Stimulated activated CD8-positive, alpha-beta memory T cell treated with anti-CD3 and anti-CD28 coated beads, Interleukin-7, amount 100 ng/mL, for 48 hours (primary cell): ENCODE measurements at regions not wholly inside any gene's neighbourhood (a gene's known extent, or its start where the extent isn't known, plus 50 kb on each side); places are given as distances from the start of the nearest gene placed in this dataset.

Experiments used
- DNase-seq, 2 donors: peaks; one replicate each; pipeline ENCODE4 v3.0.0-alpha.2; 2020; ENCODE audit warnings: low read depth in 1 of 2; ENCODE audit errors: extremely low read depth in 1 of 2

DNA sequence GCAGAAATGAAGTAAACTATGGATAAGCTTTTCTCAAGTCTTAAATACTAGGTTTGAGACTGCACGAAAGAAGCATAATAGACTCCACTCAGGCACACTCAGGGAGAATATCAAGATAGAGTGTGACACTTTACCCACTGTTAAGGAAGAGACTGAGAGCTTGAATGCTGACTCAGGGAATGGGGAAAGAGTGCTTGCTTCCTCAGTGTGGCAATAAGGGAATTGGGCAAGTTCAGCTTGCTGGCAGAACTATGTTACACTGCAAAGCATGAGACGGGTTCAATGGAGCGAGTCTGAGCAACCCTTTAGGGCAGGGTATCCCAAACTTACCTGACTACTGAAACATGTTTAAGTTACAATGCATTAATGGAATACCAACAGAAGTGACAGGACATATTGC, 237.7 kb upstream of the MEF2C start:
- DNase-seq = no peak

DNA sequence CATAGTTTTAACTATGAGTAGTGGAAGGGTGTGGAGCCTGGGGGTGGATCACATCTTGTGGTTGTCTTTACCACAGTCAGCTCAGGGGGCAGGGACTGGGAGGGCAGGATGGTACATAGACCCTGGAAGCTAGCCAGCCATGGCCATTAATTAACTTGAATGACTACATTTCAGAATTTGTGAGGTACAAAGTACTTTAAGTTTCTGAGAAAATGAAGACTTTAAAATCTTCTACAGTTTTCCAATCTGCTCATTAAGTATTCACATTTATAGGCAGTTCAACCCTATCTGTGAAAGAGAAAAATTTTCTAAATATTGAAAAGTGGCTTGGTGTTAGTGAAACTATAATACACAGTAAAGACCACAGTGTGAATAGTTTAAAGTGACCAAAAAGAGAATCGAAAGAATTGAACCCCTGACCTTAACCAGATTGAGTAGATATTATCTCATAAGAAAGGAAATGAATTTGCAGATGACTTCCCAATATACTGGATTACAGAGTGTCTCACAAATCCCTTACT, 234.2 kb upstream of the MEF2C start:
- DNase-seq = no peak

DNA sequence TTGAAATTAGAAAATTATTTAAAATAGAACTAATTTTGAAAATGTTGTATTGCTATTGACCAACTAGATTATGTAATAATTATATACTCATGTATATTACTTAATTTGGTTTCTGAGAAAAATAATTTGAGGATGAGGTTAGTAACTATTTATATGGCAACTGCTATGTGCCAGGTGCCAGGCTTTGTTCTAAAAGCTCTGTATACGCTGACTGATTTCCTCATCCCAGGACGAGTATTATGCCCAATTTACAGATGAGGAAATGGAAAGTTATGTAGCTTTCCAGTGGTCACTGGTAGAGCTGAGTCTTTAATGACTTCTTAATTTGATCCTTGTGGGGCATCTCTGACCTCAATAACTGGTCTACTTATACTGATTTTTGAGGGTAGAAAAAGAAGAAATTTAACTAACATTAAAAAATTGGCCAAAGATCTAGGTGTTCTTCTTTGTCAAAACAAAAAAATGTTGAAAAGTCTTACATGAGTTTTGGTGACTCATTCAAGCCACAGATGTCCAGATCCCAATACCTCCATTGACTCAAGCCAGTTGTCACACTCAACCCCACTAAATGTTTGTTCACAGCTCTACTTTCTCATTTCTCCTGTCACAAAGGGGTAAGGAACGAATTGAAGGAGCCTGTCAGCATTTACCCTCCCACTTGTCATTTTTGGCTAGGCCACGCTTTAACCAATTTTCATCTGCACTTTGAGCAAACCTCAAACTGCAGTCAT, 228.1 kb upstream of the MEF2C start:
- DNase-seq = no peak

DNA sequence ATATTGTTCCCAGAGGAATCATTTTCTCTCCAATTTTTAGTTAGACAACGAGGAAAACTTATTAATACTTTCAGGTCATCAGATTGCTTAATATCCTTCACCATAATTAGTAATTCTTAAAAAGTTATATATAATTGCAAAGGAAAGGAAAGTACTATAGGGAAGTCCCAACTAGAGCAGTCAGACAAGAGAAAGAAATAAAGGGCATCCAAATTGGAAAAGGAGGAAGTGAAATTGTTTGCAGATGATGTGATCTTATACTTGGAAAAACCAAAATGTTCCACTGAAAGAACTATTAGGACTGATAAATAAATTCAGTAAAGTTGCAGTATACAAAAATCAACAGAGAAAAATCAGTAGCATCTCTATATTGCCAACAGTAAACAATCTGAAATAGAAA, 223.5 kb upstream of the MEF2C start:
- DNase-seq = no peak

DNA sequence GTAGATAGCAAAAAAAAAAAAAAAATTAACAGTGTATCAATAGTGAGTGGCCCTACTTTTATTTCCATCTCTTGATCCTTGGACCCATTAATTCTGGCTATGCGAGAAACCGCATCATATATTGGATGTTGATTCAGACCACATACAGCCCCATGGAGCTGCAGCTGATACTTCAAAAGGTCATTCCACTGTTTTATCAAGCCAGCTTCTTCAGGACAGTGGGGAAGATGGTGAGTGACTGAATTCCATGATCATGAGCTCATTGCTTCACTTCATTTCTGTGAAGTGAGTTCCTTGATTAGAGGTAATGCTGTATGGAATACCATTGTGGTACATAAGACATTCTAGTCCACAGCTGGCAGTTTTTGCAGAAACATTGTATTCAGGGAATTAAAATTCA, 222.9 kb upstream of the MEF2C start:
- no peak for DNase-seq

DNA sequence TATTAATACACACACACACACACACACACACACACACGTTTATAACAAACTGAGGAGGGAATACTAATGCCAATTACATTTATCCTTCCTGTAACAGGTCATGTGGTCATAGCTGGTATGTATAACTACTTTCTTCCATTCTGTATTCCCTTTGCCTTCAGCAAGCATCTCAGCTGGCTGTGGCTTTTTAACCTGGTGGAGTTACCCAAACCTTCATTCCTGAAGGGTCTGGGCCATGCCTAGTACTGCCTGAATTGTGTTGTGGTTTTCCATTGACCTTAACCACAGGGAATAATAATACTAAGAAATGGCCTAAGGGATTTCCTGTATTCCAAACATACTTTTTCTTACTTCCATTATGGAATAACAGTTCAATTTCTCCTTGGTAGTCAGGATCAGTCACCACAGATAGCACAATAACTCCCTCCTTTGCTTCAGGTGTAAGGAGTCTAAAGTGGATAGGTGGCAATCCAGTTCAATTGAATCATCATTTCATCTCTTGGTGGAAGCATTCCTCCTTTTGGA, 222.2 kb upstream of the MEF2C start:
- DNase-seq = no peak

DNA sequence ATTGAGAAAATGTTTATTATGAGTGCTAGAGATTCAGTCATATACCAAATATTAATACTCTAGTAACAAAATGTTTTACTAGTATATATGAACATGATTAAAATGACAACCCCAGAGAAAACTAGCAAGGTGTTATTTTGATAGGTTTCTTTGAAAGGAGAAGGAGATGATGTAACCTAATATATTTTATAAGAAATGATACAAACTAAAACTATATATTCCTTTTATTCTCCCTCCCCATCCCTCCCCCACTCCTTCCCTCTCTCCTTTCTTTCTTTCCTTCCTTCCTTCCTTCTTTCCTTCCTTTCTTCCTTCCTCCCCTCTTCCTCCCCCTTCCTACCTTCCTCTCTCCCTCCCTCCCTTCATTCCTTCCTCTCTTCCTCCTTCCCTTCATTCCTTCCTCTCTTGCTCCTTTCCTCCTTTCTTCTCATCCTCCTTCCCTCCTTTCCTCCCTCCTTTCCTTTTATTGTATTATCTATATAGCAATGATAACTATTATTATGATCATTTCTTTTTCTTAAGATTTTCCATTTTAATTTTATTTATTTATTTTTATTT, 215.3 kb upstream of the MEF2C start:
- no peak for DNase-seq

DNA sequence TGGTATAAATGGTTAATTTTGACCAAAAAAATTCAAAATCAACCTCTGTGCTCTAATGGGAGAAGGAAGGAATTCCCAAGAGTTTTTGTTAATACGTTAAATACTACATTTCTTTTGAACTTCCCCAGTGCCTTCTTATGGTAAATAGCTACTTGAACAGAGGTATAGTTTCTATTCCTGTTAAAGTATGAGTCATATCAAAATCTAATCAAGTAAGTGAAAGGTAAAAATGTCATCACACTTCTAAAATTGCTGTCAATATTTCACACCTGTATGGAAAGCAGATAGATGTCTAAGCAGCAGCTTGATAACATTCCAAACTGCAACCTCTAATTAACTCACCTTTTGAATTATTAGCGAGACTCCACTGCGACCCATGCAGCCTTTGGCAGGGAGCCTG, 214.1 kb upstream of the MEF2C start:
- no peak for DNase-seq

DNA sequence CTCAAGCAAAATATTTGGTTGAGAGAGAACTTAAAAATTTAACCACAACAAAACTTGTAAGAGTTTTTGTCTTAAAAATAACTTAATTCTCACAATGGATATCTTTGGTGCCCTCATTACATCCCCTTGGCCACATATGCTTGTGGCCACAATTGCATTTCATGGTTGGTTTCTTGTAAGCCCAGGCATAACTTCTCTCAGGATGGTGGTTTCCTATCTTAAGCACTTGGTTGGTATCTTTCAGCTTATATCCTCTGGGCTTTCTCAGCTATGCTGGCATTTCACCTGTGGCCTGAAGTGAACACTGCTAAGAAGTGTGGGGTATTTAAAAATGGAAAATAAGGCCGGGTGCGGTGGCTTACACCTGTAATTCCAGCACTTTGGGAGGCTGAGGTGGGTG, 212.4 kb upstream of the MEF2C start:
- no peak for DNase-seq

DNA sequence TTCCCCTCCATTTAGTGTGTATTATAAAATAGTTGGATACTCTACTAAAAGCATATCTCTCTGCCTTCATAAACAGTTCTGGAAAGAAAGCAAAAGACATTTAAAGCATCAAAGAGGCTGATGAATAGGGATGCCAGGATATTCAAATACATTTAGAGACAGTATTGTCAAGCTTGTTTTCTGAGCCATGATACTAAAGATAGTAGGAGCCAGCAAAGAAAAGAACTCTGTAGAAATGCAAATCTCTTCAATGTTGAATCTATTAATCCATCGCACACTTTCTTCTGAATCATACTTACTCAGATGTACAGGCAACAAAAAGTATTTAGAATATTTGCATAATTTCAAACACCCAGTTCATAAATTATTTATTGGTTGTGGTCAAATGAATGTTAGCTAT, 207.1 kb upstream of the MEF2C start:
- DNase-seq = no peak

DNA sequence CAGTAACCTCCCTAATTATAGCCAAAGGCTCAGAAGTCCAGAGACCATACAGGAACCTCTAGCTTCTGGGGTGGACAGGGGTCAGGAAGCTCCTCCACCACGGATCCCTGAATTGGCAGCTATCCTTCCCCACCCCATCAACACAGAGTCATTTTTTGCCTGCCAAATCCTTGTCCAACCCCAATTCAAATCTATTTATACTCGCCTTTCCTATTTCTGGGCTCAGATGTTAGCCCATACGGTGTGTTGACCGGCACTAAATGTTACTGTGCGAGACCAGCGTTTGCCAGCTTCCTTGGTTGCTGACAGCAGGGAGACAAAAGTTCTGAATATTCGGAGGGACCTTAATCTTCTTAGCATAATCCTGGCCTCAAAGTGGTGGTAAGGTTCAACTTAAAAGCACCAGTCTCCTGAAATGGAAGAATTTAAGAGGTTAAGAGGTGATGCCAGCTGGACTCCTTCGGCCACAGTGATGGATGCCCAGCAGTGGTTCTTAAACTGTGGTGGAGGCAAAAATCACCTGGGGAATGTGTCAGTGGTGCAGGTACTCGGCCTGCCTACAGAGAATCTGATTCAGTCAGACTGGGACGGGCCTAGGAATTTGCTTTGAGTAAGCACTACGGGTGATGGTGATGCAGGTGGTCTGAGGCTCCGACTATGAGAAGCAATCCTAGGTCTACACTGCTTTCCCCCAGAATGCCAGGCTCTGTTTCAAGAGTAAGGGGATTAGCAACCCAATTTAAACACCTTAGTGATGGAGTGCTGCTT, 204.8 kb upstream of the MEF2C start:
- no peak for DNase-seq

DNA sequence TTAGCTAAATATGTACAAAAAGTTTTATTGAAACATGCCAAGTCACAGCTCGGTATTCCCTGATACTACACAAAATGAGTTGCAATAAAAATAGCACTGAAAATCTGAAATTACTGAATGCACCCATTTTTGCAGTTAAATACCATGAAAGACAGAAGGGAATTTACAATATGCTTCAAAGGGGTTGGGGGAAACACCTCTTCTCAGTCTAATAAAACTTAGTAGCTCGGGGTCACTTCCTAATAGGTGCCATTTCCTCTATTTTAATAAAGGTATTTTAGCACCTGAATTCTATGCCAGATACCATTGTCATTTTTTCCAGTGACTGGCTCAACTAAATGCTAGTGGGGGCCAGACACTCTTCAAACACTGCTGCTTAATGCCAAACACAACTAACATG, 204.1 kb upstream of the MEF2C start:
- no peak for DNase-seq

DNA sequence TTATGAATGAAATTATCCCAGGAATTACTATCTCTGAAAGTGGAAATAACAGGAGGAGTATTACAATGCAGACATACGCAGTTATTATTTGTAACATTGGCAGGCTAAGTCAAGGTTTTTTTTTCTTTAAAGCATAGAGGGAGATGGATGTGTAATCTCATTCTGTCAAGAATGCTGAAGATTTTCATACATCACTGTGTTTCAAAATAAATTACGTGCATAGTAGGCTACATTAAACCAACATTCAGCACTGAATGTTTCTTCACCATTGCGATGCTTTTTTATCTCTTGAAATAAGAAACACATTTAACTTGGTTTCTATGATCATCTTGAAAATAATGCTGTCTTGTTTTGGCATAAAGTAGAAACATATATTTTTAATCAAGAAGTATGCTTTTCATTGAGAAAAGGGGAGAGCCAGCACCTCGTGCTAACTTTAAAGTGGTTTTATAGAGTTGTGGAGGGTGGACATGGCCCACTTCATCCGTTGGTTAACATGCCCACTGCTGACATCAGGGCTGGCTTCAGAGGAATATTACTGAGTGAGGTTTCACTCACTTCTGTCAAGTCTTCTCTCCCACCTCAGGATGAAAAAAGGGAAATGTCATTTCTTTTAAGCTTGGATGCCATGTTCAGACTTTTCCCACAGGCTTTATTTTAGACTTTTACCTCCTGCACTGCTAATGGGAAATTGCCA, 203.6 kb upstream of the MEF2C start:
- DNase-seq = no peak

DNA sequence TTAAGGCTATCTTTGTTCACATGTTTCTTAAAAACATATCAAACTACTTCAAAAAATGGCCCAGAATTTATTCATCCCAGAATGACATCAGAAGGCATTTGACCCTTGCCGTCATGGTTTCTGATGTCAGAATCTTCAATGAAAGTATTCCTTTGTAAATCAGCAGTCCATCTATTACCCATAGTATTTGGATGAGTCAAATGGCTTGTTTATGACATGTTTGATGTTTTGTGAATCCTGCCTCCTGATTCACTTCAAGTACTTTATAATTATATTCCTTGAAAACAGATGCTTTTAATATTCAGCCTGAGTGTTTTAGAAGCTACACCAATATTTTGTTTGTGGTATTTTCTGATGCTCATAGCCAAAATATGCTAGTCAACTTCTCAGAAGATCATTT, 200.8 kb upstream of the MEF2C start:
- no peak for DNase-seq

DNA sequence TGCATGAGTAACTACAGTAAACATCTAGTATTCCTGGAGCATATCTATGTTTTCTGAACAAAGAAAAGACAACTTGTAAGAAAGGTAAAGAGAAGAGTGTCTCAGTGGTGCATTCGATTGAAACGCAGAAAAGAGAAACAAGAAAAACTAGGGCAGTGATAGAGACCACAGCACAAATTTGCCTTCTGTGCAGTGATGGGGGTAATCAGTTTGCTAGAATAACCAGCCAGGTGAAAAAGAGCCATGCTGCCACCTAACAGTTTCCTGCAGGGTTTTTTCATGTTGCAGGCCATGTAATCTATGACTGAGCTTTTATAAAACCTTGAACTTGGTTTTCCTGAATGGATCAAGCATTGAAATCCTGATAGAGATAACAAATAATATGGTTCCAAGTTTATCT, 198.4 kb upstream of the MEF2C start:
- DNase-seq = no peak

DNA sequence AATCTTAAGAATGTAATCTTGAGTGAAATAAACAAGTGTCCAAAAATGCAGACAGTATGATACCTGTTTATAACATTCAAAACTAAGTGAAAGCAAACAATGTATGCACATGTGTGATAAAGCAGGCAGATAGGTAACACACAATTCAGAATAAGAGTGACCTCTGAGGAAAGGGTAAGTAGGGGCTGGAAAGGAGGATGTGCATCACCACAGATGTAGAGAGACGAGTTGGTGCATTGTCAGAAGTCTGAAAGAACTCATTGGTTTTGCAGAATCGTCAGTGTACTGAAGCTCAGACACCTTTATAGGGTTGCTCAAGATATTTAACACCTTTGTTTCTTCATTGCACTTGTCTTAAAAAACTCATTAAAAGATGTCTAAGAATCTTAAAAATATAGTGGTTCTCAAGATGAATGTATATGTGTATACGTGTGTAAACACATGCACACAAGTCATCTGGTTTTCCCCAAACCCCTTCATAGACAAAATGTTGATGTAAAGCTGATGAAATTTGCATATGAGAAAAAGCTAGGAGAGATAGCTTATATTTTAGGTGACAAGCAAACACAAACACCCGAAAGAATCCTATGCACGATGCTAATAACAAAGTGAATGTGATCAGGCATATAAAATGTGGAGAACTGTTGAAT, 197.6 kb upstream of the MEF2C start:
- no peak for DNase-seq

DNA sequence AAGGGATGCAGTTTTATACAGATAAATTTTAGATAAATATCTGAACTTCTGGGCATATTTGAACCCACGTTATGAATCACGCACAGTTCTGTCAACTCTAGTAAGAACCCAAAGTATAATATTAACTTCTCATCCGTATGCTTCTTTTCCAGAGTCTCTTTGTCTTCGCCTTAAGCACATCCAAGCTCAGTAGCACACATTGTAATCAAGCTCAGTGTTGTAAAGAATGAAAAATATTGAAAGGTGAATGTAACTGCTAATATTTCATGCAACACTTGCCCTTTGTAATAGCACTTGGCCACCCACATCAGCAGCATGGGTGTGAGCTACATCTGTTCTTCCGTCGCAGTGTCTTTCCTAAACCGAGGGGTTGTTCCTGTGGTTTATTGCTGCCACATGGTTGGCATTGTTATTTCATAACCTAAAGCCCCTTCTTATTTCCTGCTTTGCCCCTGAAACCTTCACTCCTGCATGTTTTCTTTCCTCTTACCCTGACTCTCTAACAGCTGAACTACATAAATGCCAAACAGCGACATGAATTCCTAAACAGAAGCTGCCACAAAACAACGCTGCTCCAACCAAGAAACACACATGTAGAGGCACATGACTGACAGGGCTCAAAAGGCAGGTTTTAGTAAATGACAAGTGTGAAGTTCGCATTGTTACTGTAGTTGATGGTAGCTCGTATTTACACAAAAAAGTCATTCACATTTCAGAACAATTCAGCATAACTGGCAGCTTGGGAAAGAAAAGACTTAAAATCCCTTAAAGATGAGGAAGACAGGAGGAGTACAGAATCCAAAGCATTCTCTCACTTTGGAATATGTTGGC, 190.1 kb upstream of the MEF2C start:
- DNase-seq = no peak

DNA sequence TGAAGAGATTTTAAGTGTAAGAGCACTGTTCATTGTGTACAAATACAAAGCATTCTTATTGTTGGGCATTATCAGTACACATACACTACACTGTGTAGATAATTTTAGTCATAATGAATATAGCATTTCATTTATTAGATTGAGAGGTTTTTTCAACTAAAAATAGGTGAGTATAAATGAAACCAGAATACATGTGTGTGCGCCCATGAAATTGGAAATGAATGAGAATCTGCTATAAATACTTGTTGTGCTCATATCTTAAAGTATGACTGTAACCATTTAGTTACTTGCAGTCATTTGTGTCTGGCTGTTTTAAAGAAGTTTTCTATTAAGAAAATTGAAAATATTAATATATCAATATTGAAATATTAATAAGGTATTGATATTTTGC, 189.0 kb upstream of the MEF2C start:
- no peak for DNase-seq

DNA sequence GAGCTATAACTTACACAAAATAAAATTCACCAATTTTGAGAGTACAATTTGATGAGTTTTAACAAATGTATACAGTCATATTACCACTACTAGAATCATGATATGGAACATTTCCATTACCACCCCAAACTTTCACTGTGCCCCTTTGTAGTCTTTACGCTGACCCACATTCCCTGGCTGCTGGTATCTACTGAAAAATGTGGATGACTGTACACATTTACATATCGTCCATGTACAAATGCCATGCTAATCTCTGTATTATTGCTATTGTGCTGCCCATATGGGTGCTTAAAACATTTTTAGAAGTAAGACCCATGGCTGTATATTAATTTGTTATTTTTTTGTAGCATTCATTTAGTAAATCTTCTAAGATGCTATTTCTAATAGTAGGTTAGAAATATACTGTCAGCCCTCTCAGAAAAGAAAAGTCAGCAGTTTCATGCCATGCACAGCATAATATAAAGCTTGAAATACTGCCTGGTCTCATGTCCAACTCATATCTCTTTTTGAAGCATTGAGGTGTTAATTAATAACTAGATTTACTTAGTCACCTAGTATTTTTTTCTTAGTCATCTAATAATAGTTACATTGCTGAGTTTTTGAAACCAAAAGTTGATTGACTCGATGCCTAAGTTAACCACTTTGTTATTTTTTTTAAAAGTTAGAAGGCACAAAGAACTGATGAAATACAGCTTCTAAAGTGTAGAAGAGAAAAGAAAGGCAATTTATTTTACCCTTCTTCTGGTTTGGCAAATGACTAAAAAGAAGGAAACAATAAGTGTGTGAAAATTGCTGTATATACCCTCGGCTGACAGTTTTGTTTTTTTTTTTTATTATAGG, 188.3 kb upstream of the MEF2C start:
- DNase-seq = no peak
